Endothelial cell of umbilical vein (primary cell): ENCODE measurements at regions not wholly inside any gene's neighbourhood (a gene's known extent, or its start where the extent isn't known, plus 50 kb on each side); places are given as distances from the start of the nearest gene placed in this dataset.
"Not testable (repeated sequence)": the region's sequence is repeated elsewhere in the genome, so short reads cannot be mapped to it uniquely, and the experiment has no call there.

ENCODE experiments used
- BruUV-seq: library from RNA; stranded (reverse); fragments of 400-500 nt; replicated peaks from 2 replicates; lab custom pipeline; 2021; lab: Mats Ljungman, UMichigan
- CTCF ChIA-PET: fragments of 300-600, 350-600 bp; sonication (Branson Sonifier 250); formaldehyde crosslinking; loops from one replicate; lab custom pipeline; 2021; ENCODE audit warnings: antibody characterized with exemption, inconsistent platforms; lab: Charles Lee
- POLR2A ChIA-PET: fragments of 300-600, 350-600 bp; sonication (Branson Sonifier 250); formaldehyde crosslinking; loops from one replicate; lab custom pipeline; 2021; ENCODE audit warnings: antibody characterized with exemption, inconsistent platforms; lab: Charles Lee
- DNase-seq: peaks from one replicate; pipeline ENCODE4 v3.0.0-alpha.2; 2011; ENCODE audit warnings: low read depth, low spot score
- FAIRE-seq: peaks from 2 replicates; lab custom pipeline; 2011; peaks lifted over from hg19 to GRCh38; lab: Jason Lieb, UNC
- H2AFZ ChIP-seq: 2 replicates; pipeline ENCODE4 v1.6.0; 2012; ENCODE audit warnings: low read depth, low read length, control low read depth, inconsistent platforms
- H3K27ac ChIP-seq: 2 replicates; pipeline ENCODE4 v1.5.1; 2011; ENCODE audit warnings: low read depth, mild to moderate bottlenecking, control low read depth, low read length, moderate library complexity; ENCODE audit not compliant: insufficient read depth
- H3K27me3 ChIP-seq, 2 experiments: 2 replicates each; pipeline versions ENCODE4 v1.6.0 to v1.6.1; 2011; ENCODE audit warnings: low read length in 2 of 2, mixed read lengths in 1 of 2; ENCODE audit not compliant: control insufficient read depth in 2 of 2, insufficient read depth in 2 of 2
- H3K36me3 ChIP-seq, 2 experiments: 2 replicates in 1 of 2; 3 replicates in 1 of 2; pipeline ENCODE4 v1.5.1; 2011; ENCODE audit warnings: low read length in 2 of 2, mild to moderate bottlenecking in 1 of 2, moderate library complexity in 1 of 2; ENCODE audit not compliant: control insufficient read depth in 2 of 2, insufficient read depth in 2 of 2; ENCODE audit errors: extremely low read depth in 1 of 2
- H3K4me1 ChIP-seq: 3 replicates; pipeline ENCODE4 v1.5.1; 2011; ENCODE audit warnings: mild to moderate bottlenecking, low read length; ENCODE audit not compliant: control insufficient read depth, insufficient read depth; ENCODE audit errors: extremely low read depth
- H3K4me2 ChIP-seq: 2 replicates; pipeline ENCODE4 v1.6.1; 2011; ENCODE audit warnings: low read length, control low read depth, mixed read lengths; ENCODE audit not compliant: insufficient read depth
- H3K4me3 ChIP-seq, 3 experiments: fragments of 200-600 bp in 1 of 3; sonication (generic), shearing (Covaris generic) in 1 of 3; replicated peaks in 1 of 3; 2 replicates each; pipeline ENCODE4 v1.5.1; 2011 to 2016; ENCODE audit warnings: control low read depth in 3 of 3, low read length in 3 of 3, mild to moderate bottlenecking in 2 of 3, inconsistent platforms in 1 of 3, low read depth in 1 of 3, moderate library complexity in 1 of 3; ENCODE audit not compliant: insufficient read depth in 1 of 3
- H3K79me2 ChIP-seq: 2 replicates; pipeline ENCODE4 v1.6.0; 2012; ENCODE audit warnings: low read length, inconsistent platforms; ENCODE audit not compliant: control insufficient read depth, insufficient read depth
- H3K9ac ChIP-seq: replicated peaks from 2 replicates; pipeline ENCODE3; 2011; ENCODE audit warnings: low read length, control low read depth; ENCODE audit not compliant: insufficient read depth; ENCODE audit errors: extremely low read depth
- H3K9me1 ChIP-seq: replicated peaks from 3 replicates; pipeline ENCODE4 v1.6.0; 2011; ENCODE audit warnings: mild to moderate bottlenecking, low read length; ENCODE audit not compliant: control insufficient read depth, insufficient read depth; ENCODE audit errors: extremely low read depth
- H3K9me3 ChIP-seq: replicated peaks from 2 replicates; pipeline ENCODE4 v1.5.1; 2012; ENCODE audit warnings: low read length, inconsistent platforms; ENCODE audit not compliant: control insufficient read depth, insufficient read depth
- H4K20me1 ChIP-seq: replicated peaks from 2 replicates; pipeline ENCODE3; 2011; ENCODE audit warnings: mild to moderate bottlenecking, low read length; ENCODE audit not compliant: control insufficient read depth, insufficient read depth; ENCODE audit errors: extremely low read depth
- EZH2 ChIP-seq: IDR thresholded peaks from 2 replicates; pipeline ENCODE4 v1.6.1; 2012; ENCODE audit warnings: borderline replicate concordance, low read depth, mild to moderate bottlenecking, moderate library complexity, low read length, inconsistent platforms; ENCODE audit not compliant: severe bottlenecking
- JUN ChIP-seq: IDR thresholded peaks from 2 replicates; pipeline ENCODE4 v1.6.1; 2011; ENCODE audit warnings: borderline replicate concordance, low read depth; ENCODE audit not compliant: insufficient read length, insufficient read depth
- MYC ChIP-seq: IDR thresholded peaks from one replicate; pipeline ENCODE4 v1.6.1; 2011; ENCODE audit warnings: mild to moderate bottlenecking, low read depth, low read length
- dilution Hi-C: fragments of 300-500 bp; cut with MboI; formaldehyde crosslinking; loops from one replicate; pipeline ENCODE4 v1.15.0; 2019; ENCODE audit warnings: low sequenced_read_pairs; ENCODE audit not compliant: extremely low pct_ligation_motif_present
- intact Hi-C: fragments of 100-400 bp; cut with micrococcal nuclease; formaldehyde crosslinking; loops from one replicate; pipeline ENCODE4 v1.10.0; 2022
- TF ChIP-seq, protein P1 (sequence below): IDR thresholded peaks from 2 replicates; pipeline ENCODE4 v1.6.1; 2011; ENCODE audit not compliant: insufficient read depth, insufficient read length

GRCh38 chr19:34049944-34050343, 122.4 kb upstream of the LSM14A start:
- Histone ChIP-seq H3K4me3 (no peak overlapping the region), H2AFZ (no peak overlapping the region), H3K4me1 (no peaks in the 10 kb centered on the region), H4K20me1 (no peaks in the 10 kb centered on the region), H3K27ac (no peak overlapping the region), H3K36me3 (no peaks in the 10 kb centered on the region), H3K27me3 (no peaks in the 10 kb centered on the region), H3K9me3 (no peaks in the 10 kb centered on the region), H3K4me2 (no peak overlapping the region), H3K9me1 (no peaks in the 10 kb centered on the region), H3K79me2 (no peaks in the 10 kb centered on the region), H3K9ac (no peak overlapping the region)
- CTCF ChIA-PET, result no interaction called here
- TF ChIP-seq JUN (no peak), EZH2 (no peak), MYC (no peak)
- TF ChIP-seq, protein P1, sequence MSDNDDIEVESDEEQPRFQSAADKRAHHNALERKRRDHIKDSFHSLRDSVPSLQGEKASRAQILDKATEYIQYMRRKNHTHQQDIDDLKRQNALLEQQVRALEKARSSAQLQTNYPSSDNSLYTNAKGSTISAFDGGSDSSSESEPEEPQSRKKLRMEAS, result no peak
- FAIRE-seq (no peak), DNase-seq (no peak)
- intact Hi-C loops, result no loop called here
- POLR2A ChIA-PET, result no interaction called here
- dilution Hi-C loops, result no loop called here
- BruUV-seq, result no TSS peak

DNA sequence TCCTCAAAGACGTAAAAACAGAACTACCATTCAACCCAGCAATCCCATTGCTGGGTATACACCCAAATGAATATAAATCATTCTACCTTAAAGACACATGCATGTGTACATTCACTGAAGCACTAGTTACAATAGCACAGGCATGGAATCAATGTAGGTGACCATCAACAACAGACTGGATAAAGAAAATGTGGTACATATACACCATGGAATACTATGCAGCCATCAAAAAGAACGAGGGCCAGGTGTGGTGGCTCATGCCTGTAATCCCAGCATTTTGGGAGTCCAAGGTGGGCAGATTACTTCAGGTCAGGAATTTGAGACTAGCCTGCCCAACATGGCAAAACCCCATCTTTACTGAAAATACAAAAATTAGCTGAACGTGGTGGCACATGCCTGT, 121.9 kb upstream of the LSM14A start:
- H3K36me3 ChIP-seq, FAIRE-seq, H2AFZ ChIP-seq, H3K4me1 ChIP-seq, dilution Hi-C loops, H3K4me3 ChIP-seq, H4K20me1 ChIP-seq, H3K9me1 ChIP-seq, H3K79me2 ChIP-seq, H3K4me2 ChIP-seq, POLR2A ChIA-PET, H3K27me3 ChIP-seq, H3K9ac ChIP-seq, H3K9me3 ChIP-seq, H3K27ac ChIP-seq, CTCF ChIA-PET, intact Hi-C loops, DNase-seq, BruUV-seq: not testable (repeated sequence)
